PFSK-1 (cell line): ENCODE measurements at regions not wholly inside any gene's neighbourhood (a gene's known extent, or its start where the extent isn't known, plus 50 kb on each side); places are given as distances from the start of the nearest gene placed in this dataset.

Experiments used
- POLR2AphosphoS5 ChIP-seq: IDR thresholded peaks from 2 replicates; pipeline ENCODE4 v1.6.1; 2012; ENCODE audit warnings: low read depth, mild to moderate bottlenecking, control low read depth, low read length, moderate library complexity
- REST ChIP-seq, 2 experiments: IDR thresholded peaks; 2 replicates each; pipeline versions ENCODE4 v1.6.1 to v1.8.0; 2011 to 2012; ENCODE audit warnings: low read depth in 2 of 2, low read length in 2 of 2, control low read depth in 1 of 2, inconsistent platforms in 1 of 2, mild to moderate bottlenecking in 1 of 2, moderate library complexity in 1 of 2; ENCODE audit not compliant: insufficient read depth in 1 of 2
- SIN3A ChIP-seq: IDR thresholded peaks from 2 replicates; pipeline ENCODE4 v1.6.1; 2012; ENCODE audit warnings: mild to moderate bottlenecking, low read length, moderate library complexity, borderline replicate concordance; ENCODE audit not compliant: insufficient read depth
- TAF1 ChIP-seq: IDR thresholded peaks from 2 replicates; pipeline ENCODE4 v1.6.1; 2012; ENCODE audit warnings: low read length, control low read depth, borderline replicate concordance; ENCODE audit not compliant: insufficient read depth

DNA sequence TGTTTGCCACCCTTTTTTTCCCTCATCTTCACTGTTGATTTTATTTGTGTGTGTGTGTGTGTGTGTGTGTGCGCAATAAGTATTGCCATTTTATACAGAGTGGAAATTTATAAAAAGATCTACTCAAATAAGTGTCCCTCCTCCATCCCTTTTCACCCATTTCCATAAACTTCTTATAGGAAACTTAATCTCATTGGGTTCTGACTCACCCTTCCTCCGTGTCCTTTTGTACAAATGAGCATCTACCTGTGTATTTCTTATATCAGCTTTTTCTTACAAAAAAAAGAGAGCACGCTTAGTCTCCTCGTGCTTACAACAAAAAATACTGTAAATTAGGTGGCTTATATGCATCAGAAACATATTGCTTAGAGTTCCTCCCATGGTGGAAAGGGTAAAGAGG lies 711.2 kb upstream of the CDH7 start:
- TF ChIP-seq REST (IDR thresholded peaks at IDR 0.05; ENCODE audit: insufficient read depth in 1 of 2, low read depth in 2 of 2, low read length in 2 of 2) (no peak), POLR2AphosphoS5 (no peak), TAF1 (no peak), SIN3A (no peak)
